Liver (tissue), 8 donors: ENCODE measurements at regions not wholly inside any gene's neighbourhood (a gene's known extent, or its start where the extent isn't known, plus 50 kb on each side); places are given as distances from the start of the nearest gene placed in this dataset.

Experiments used
- DNase-seq: peaks from one replicate; pipeline ENCODE4 v3.0.0-alpha.2; 2017; ENCODE audit warnings: low spot score
- H3K27ac ChIP-seq, 2 donors: one replicate each; pipeline ENCODE4 v1.7.0; 2013; ENCODE audit warnings: inconsistent platforms in 2 of 2, low read length in 2 of 2, control low read depth in 1 of 2, low read depth in 1 of 2, mild to moderate bottlenecking in 1 of 2
- H3K27me3 ChIP-seq, 4 donors: one replicate each; pipeline versions ENCODE4 v1.6.1 to v1.7.0; 2013; ENCODE audit warnings: low read length in 3 of 4, inconsistent platforms in 1 of 4, mild to moderate bottlenecking in 1 of 4, moderate library complexity in 1 of 4; ENCODE audit not compliant: control insufficient read depth in 4 of 4, insufficient read depth in 4 of 4
- H3K36me3 ChIP-seq, 4 donors: one replicate each; pipeline versions ENCODE4 v1.6.1 to v1.7.0; 2013; ENCODE audit warnings: low read length in 3 of 4, mild to moderate bottlenecking in 3 of 4, low read depth in 1 of 4, moderate library complexity in 1 of 4; ENCODE audit not compliant: control insufficient read depth in 4 of 4, insufficient read depth in 3 of 4
- H3K4me1 ChIP-seq, 4 donors: one replicate each; pipeline versions ENCODE4 v1.6.1 to v1.7.0; 2013; ENCODE audit warnings: low read length in 3 of 4, mild to moderate bottlenecking in 3 of 4, moderate library complexity in 1 of 4; ENCODE audit not compliant: control insufficient read depth in 4 of 4, insufficient read depth in 4 of 4
- H3K4me3 ChIP-seq, 3 donors: one replicate each; pipeline versions ENCODE4 v1.6.1 to v1.7.0; 2013; ENCODE audit warnings: low read length in 3 of 3, control low read depth in 1 of 3, low read depth in 1 of 3, mild to moderate bottlenecking in 1 of 3
- H3K9ac ChIP-seq, 2 donors: one replicate each; pipeline ENCODE4 v1.7.0; 2013; ENCODE audit warnings: low read length in 2 of 2, mild to moderate bottlenecking in 2 of 2, moderate library complexity in 2 of 2, control low read depth in 1 of 2, low read depth in 1 of 2
- H3K9me3 ChIP-seq, 4 donors: one replicate each; pipeline versions ENCODE4 v1.6.1 to v1.7.0; 2013; ENCODE audit warnings: low read length in 3 of 4; ENCODE audit not compliant: control insufficient read depth in 4 of 4
- EGR1 ChIP-seq, 2 donors: IDR thresholded peaks; 2 replicates each; pipeline ENCODE4 v1.6.1; 2016 to 2018; ENCODE audit warnings: antibody characterized with exemption in 2 of 2, low read depth in 2 of 2
- FOXA1 ChIP-seq: IDR thresholded peaks from 2 replicates; pipeline ENCODE4 v1.6.1; 2016; ENCODE audit warnings: antibody characterized with exemption
- GABPA ChIP-seq, 2 donors: IDR thresholded peaks in 1 of 2; conservative IDR thresholded peaks in 1 of 2; 2 replicates each; pipeline ENCODE4 v1.6.1; 2016; ENCODE audit warnings: antibody characterized with exemption in 2 of 2, mild to moderate bottlenecking in 1 of 2, moderate library complexity in 1 of 2
- HNF4A ChIP-seq, 2 donors: conservative IDR thresholded peaks; 2 replicates each; pipeline ENCODE4 v1.6.1; 2016; ENCODE audit warnings: antibody characterized with exemption in 2 of 2, mild to moderate bottlenecking in 2 of 2
- HNF4G ChIP-seq: IDR thresholded peaks from 2 replicates; pipeline ENCODE4 v1.6.1; 2016; ENCODE audit warnings: antibody characterized with exemption
- JUND ChIP-seq, 2 donors: IDR thresholded peaks; 2 replicates each; pipeline ENCODE4 v1.6.1; 2016; ENCODE audit warnings: antibody characterized with exemption in 2 of 2
- NR2F2 ChIP-seq: IDR thresholded peaks from 2 replicates; pipeline ENCODE4 v1.6.1; 2016; ENCODE audit warnings: antibody characterized with exemption
- RAD21 ChIP-seq, 2 donors: IDR thresholded peaks; 2 replicates each; pipeline ENCODE4 v1.6.1; 2016; ENCODE audit warnings: antibody characterized with exemption in 2 of 2, mild to moderate bottlenecking in 2 of 2
- RXRA ChIP-seq, 2 donors: IDR thresholded peaks; 2 replicates each; pipeline ENCODE4 v1.6.1; 2017 to 2018; ENCODE audit warnings: antibody characterized with exemption in 2 of 2, mild to moderate bottlenecking in 1 of 2
- SP1 ChIP-seq: IDR thresholded peaks from 2 replicates; pipeline ENCODE4 v1.6.1; 2018; ENCODE audit warnings: antibody characterized with exemption, mild to moderate bottlenecking
- TAF1 ChIP-seq: conservative IDR thresholded peaks from 2 replicates; pipeline ENCODE4 v1.6.1; 2016; ENCODE audit warnings: antibody characterized with exemption, mild to moderate bottlenecking
- YY1 ChIP-seq: IDR thresholded peaks from 2 replicates; pipeline ENCODE4 v1.6.1; 2016; ENCODE audit warnings: antibody characterized with exemption, mild to moderate bottlenecking
- WGBS: extraction: QIAGEN DNeasy Blood & Tissue Kit; methylation state at CpG from one replicate; pipeline ENCODE4 v1.1.7; 2013; 5-methylcytosine and 5-hydroxymethylcytosine counted together
- TF ChIP-seq, protein P1 (sequence below): IDR thresholded peaks from 2 replicates; pipeline ENCODE4 v1.6.1; 2016; ENCODE audit warnings: antibody characterized with exemption
- TF ChIP-seq, protein P2 (sequence below): IDR thresholded peaks from 2 replicates; pipeline ENCODE4 v1.6.1; 2016; ENCODE audit warnings: antibody characterized with exemption
- TF ChIP-seq, protein P3 (sequence below): fragments of 150-350 bp; IDR thresholded peaks from 2 replicates; pipeline ENCODE4 v1.5.1; 2017; ENCODE audit warnings: improper control_type of control experiment, low read depth, low read length; ENCODE audit not compliant: missing input control
- donor health status: healthy.
- donor health status: healthy.
- donor health status: healthy.
- donor health status: healthy.
- donor health status: healthy.

- no peaks in the 10 kb centered on the region for H3K36me3 ChIP-seq
- no peak overlapping the region for H3K4me3 ChIP-seq
- no peak overlapping the region for H3K9ac ChIP-seq
- no peaks in the 10 kb centered on the region for H3K9me3 ChIP-seq
- TF ChIP-seq, protein P1, sequence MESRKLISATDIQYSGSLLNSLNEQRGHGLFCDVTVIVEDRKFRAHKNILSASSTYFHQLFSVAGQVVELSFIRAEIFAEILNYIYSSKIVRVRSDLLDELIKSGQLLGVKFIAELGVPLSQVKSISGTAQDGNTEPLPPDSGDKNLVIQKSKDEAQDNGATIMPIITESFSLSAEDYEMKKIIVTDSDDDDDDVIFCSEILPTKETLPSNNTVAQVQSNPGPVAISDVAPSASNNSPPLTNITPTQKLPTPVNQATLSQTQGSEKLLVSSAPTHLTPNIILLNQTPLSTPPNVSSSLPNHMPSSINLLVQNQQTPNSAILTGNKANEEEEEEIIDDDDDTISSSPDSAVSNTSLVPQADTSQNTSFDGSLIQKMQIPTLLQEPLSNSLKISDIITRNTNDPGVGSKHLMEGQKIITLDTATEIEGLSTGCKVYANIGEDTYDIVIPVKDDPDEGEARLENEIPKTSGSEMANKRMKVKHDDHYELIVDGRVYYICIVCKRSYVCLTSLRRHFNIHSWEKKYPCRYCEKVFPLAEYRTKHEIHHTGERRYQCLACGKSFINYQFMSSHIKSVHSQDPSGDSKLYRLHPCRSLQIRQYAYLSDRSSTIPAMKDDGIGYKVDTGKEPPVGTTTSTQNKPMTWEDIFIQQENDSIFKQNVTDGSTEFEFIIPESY: no peak
- TF ChIP-seq FOXA1 (no peak), TAF1 (no peak), GABPA (IDR thresholded peaks at IDR 0.05 in 1 of 2, conservative IDR thresholded peaks at IDR 0.05 in 1 of 2) (no peak), HNF4G (no peak), HNF4A (conservative IDR thresholded peaks at IDR 0.05) (peak in 1 of 2 donors; percentile 17)
- TF ChIP-seq, protein P2, sequence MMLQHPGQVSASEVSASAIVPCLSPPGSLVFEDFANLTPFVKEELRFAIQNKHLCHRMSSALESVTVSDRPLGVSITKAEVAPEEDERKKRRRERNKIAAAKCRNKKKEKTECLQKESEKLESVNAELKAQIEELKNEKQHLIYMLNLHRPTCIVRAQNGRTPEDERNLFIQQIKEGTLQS: no peak
- TF ChIP-seq, protein P3, sequence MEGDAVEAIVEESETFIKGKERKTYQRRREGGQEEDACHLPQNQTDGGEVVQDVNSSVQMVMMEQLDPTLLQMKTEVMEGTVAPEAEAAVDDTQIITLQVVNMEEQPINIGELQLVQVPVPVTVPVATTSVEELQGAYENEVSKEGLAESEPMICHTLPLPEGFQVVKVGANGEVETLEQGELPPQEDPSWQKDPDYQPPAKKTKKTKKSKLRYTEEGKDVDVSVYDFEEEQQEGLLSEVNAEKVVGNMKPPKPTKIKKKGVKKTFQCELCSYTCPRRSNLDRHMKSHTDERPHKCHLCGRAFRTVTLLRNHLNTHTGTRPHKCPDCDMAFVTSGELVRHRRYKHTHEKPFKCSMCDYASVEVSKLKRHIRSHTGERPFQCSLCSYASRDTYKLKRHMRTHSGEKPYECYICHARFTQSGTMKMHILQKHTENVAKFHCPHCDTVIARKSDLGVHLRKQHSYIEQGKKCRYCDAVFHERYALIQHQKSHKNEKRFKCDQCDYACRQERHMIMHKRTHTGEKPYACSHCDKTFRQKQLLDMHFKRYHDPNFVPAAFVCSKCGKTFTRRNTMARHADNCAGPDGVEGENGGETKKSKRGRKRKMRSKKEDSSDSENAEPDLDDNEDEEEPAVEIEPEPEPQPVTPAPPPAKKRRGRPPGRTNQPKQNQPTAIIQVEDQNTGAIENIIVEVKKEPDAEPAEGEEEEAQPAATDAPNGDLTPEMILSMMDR: no peak
- no peak overlapping the region for H3K27ac ChIP-seq
- H3K27me3 ChIP-seq: no peaks in the 10 kb centered on the region
- peaks cover 0 to 4% (median 0%) of the 10 kb centered on the region in 4 donors for H3K4me1 ChIP-seq
- no peak for DNase-seq
- 42% methylated on average over 2 of the region's 2 CpGs for WGBS
Measured at GRCh38 chr4:18155067-18156041, 133.8 kb upstream of the LCORL start.

DNA sequence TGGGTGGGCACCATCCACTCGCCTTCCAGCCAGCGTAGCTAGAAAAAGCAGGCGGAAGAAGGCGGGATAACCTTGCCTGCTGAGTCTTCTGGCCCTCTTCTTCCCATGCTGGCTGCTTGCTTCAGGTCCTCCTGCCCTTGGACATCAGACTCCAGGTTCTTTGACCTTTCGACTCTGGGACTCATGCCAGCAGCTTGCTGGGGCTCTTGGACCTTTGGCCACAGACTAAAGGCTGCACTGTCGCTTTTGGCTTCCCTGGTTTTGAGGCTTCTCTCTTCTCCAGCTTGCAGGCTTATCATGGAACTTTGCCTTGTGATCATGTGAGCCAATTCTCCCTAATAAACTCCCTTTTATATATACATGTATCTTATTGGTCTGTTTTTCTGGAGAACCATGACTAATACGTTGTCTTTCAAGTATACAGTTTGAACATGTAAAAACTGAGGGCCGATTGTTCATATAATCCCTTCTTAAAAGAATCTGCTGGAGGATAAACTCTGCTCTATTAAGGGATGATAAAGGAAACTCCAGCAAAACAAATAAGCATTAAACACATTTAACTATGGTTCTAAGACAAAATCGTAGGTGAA lies 116.6 kb upstream of the LCORL start:
- H3K4me1 ChIP-seq: no peaks in the 10 kb centered on the region
- DNase-seq: no peak
- no peak overlapping the region for H3K9ac ChIP-seq
- 68% methylated on average over 9 of the region's 9 CpGs for WGBS
- H3K27ac ChIP-seq: no peak overlapping the region
- H3K27me3 ChIP-seq: no peaks in the 10 kb centered on the region
- no peaks in the 10 kb centered on the region for H3K36me3 ChIP-seq
- H3K4me3 ChIP-seq: no peak overlapping the region
- TF ChIP-seq RXRA (IDR thresholded peaks at IDR 0.05) (peak; percentile 53 to 62), HNF4G (peak; percentile 96), FOXA1 (no peak), HNF4A (conservative IDR thresholded peaks at IDR 0.05) (peak; percentile 98 to 99), SP1 (peak; percentile 52), NR2F2 (no peak), RAD21 (IDR thresholded peaks at IDR 0.05) (peak; percentile 30 to 39), YY1 (no peak), JUND (IDR thresholded peaks at IDR 0.05) (peak; percentile 35 to 59), EGR1 (IDR thresholded peaks at IDR 0.05; ENCODE audit: low read depth in 2 of 2) (no peak)
- TF ChIP-seq, protein P2: no peak
- TF ChIP-seq, protein P3: no peak
- no peaks in the 10 kb centered on the region for H3K9me3 ChIP-seq
